K562 (cell line): ENCODE measurements at regions not wholly inside any gene's neighbourhood (a gene's known extent, or its start where the extent isn't known, plus 50 kb on each side); places are given as distances from the start of the nearest gene placed in this dataset.

Experiments
- NR2C2 ChIP-seq, 2 experiments: fragments of 200-800 bp in 1 of 2; sonication (Bioruptor generic) in 1 of 2; sonication (generic) in 1 of 2; formaldehyde crosslinking in 1 of 2; IDR thresholded peaks; 2 replicates each; pipeline versions ENCODE4 v1.6.1 to v1.8.0; 2016 to 2022; ENCODE audit warnings: mild to moderate bottlenecking in 1 of 2, missing compliant biosample characterization in 1 of 2, missing genetic modification characterization in 1 of 2, missing genetic modification reagents in 1 of 2
- RFX5 ChIP-seq: IDR thresholded peaks from 2 replicates; pipeline ENCODE4 v1.6.1; 2011; ENCODE audit warnings: low read depth, mild to moderate bottlenecking, improper control_type of control experiment, low read length
- SPI1 ChIP-seq: IDR thresholded peaks from 2 replicates; pipeline ENCODE4 v1.6.1; 2011; ENCODE audit warnings: low read depth, low read length, control low read depth, borderline replicate concordance
- USF1 ChIP-seq: sonication (generic); formaldehyde crosslinking; IDR thresholded peaks from 2 replicates; pipeline ENCODE4 v1.9.0; 2022; ENCODE audit warnings: mild to moderate bottlenecking, missing genetic modification reagents
- ZBTB34 ChIP-seq: fragments of 250-450 bp; sonication (Bioruptor Pico); IDR thresholded peaks from 2 replicates; pipeline ENCODE4 v1.8.0; 2021; ENCODE audit warnings: mild to moderate bottlenecking, moderate library complexity
- ZNF121 ChIP-seq: sonication (generic); formaldehyde crosslinking; conservative IDR thresholded peaks from 2 replicates; pipeline ENCODE4 v1.8.0; 2022; ENCODE audit warnings: missing genetic modification reagents
- ZNF644 ChIP-seq: fragments of 200-800 bp; sonication (Bioruptor generic); IDR thresholded peaks from 2 replicates; pipeline ENCODE4 v1.6.1; 2016; ENCODE audit warnings: low read depth, missing genetic modification characterization, missing compliant biosample characterization
- ZNF780A ChIP-seq: fragments of 250-450 bp; sonication (Bioruptor Pico); IDR thresholded peaks from 2 replicates; pipeline ENCODE4 v1.5.0; 2021; ENCODE audit warnings: mild to moderate bottlenecking
- TF ChIP-seq, protein P1 (sequence below), 3 experiments: IDR thresholded peaks in 2 of 3; conservative IDR thresholded peaks in 1 of 3; 2 replicates each; pipeline ENCODE4 v1.5.1; 2011 to 2012; ENCODE audit warnings: low read length in 3 of 3, mild to moderate bottlenecking in 3 of 3, control low read depth in 2 of 3, improper control_type of control experiment in 1 of 3, inconsistent platforms in 1 of 3, low read depth in 1 of 3, mixed read lengths in 1 of 3, moderate library complexity in 1 of 3; ENCODE audit not compliant: insufficient read depth in 2 of 3

- TF ChIP-seq ZNF121 (CRISPR knock-in tag) = no peak
- TF ChIP-seq NR2C2 (CRISPR knock-in tag; IDR thresholded peaks at IDR 0.05) = no peak
- no peak for TF ChIP-seq NR2C2 (tag; IDR thresholded peaks at IDR 0.05)
- TF ChIP-seq, protein P1, sequence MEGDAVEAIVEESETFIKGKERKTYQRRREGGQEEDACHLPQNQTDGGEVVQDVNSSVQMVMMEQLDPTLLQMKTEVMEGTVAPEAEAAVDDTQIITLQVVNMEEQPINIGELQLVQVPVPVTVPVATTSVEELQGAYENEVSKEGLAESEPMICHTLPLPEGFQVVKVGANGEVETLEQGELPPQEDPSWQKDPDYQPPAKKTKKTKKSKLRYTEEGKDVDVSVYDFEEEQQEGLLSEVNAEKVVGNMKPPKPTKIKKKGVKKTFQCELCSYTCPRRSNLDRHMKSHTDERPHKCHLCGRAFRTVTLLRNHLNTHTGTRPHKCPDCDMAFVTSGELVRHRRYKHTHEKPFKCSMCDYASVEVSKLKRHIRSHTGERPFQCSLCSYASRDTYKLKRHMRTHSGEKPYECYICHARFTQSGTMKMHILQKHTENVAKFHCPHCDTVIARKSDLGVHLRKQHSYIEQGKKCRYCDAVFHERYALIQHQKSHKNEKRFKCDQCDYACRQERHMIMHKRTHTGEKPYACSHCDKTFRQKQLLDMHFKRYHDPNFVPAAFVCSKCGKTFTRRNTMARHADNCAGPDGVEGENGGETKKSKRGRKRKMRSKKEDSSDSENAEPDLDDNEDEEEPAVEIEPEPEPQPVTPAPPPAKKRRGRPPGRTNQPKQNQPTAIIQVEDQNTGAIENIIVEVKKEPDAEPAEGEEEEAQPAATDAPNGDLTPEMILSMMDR (IDR thresholded peaks at IDR 0.05 in 2 of 3, conservative IDR thresholded peaks at IDR 0.05 in 1 of 3; ENCODE audit: insufficient read depth in 2 of 3, low read depth in 1 of 3, low read length in 3 of 3) = no peak
- no peak for TF ChIP-seq USF1 (CRISPR knock-in tag)
- TF ChIP-seq ZNF644 (tag) = no peak
- TF ChIP-seq SPI1 = no peak
- no peak for TF ChIP-seq ZBTB34
- no peak for TF ChIP-seq RFX5
- TF ChIP-seq ZNF780A = no peak
Observed at GRCh38 chr10:111785921-111786320, 397.6 kb downstream of the GPAM start.
